Calu3 (cell line): ENCODE measurements at regions not wholly inside any gene's neighbourhood (a gene's known extent, or its start where the extent isn't known, plus 50 kb on each side); places are given as distances from the start of the nearest gene placed in this dataset.

Source experiments
- BruUV-seq: library from RNA; stranded (reverse); fragments of 400-500 nt; replicated peaks from 2 replicates; lab custom pipeline; 2021; lab: Mats Ljungman, UMichigan
- CTCF ChIA-PET: fragments of 300-600 bp; sonication (Branson Sonifier 250); formaldehyde crosslinking; loops from one replicate; lab custom pipeline; 2022; ENCODE audit warnings: antibody characterized with exemption; lab: Charles Lee
- DNase-seq: peaks from one replicate; pipeline ENCODE4 v3.0.0; 2022
- H3K27ac Mint-ChIP-seq: one replicate; pipeline ENCODE4 v1.8.0; 2022; ENCODE audit warnings: mixed read lengths; ENCODE audit not compliant: unreplicated experiment
- H3K27me3 Mint-ChIP-seq: one replicate; pipeline ENCODE4 v1.8.0; 2022; ENCODE audit warnings: mixed read lengths; ENCODE audit not compliant: unreplicated experiment
- H3K36me3 Mint-ChIP-seq: one replicate; pipeline ENCODE4 v1.8.0; 2022; ENCODE audit warnings: mild to moderate bottlenecking, moderate library complexity, mixed read lengths; ENCODE audit not compliant: insufficient read depth, unreplicated experiment
- H3K4me1 Mint-ChIP-seq: one replicate; pipeline ENCODE4 v1.8.0; 2022; ENCODE audit warnings: mild to moderate bottlenecking, low read depth, mixed read lengths; ENCODE audit not compliant: unreplicated experiment
- H3K4me3 Mint-ChIP-seq: one replicate; pipeline ENCODE4 v1.8.0; 2022; ENCODE audit warnings: mild to moderate bottlenecking, low read depth, moderate library complexity, mixed read lengths; ENCODE audit not compliant: unreplicated experiment
- H3K9me3 Mint-ChIP-seq: one replicate; pipeline ENCODE4 v1.8.0; 2022; ENCODE audit warnings: low read depth, mixed read lengths; ENCODE audit not compliant: unreplicated experiment
- CTCF ChIP-seq: fragments of 200-600 bp; IDR thresholded peaks from one replicate; pipeline ENCODE4 v1.8.0; 2022; ENCODE audit warnings: antibody characterized with exemption; ENCODE audit not compliant: unreplicated experiment
- intact Hi-C: fragments of 100-400 bp; cut with micrococcal nuclease; formaldehyde crosslinking; loops from one replicate; pipeline ENCODE4 v1.10.0; 2022; ENCODE audit not compliant: unreplicated experiment

GRCh38 chr9:2286825-2287455, 271.8 kb downstream of the SMARCA2 start:
- no peaks in the 10 kb centered on the region for H3K9me3 Mint-ChIP-seq
- DNase-seq = no peak
- no peak for TF ChIP-seq CTCF
- CTCF ChIA-PET = no interaction called here
- H3K27me3 Mint-ChIP-seq = no peaks in the 10 kb centered on the region
- intact Hi-C loops = no loop called here
- BruUV-seq = no TSS peak
- no peak overlapping the region for H3K27ac Mint-ChIP-seq
- H3K36me3 Mint-ChIP-seq = no peaks in the 10 kb centered on the region
- H3K4me3 Mint-ChIP-seq = no peak overlapping the region
- peaks cover 4% of the 10 kb centered on the region for H3K4me1 Mint-ChIP-seq

GRCh38 chr9:2288309-2288708, 273.2 kb downstream of the SMARCA2 start:
- BruUV-seq = no TSS peak
- Mint-ChIP-seq H3K27me3 (no peaks in the 10 kb centered on the region), H3K4me1 (peaks cover 17% of the 10 kb centered on the region), H3K36me3 (no peaks in the 10 kb centered on the region), H3K4me3 (no peak overlapping the region), H3K9me3 (no peaks in the 10 kb centered on the region), H3K27ac (no peak overlapping the region)
- no peak for TF ChIP-seq CTCF
- no peak for DNase-seq
- CTCF ChIA-PET = no interaction called here
- intact Hi-C loops = no loop called here

- H3K4me1 Mint-ChIP-seq = peaks cover 17% of the 10 kb centered on the region
- CTCF ChIA-PET = no interaction called here
- H3K27me3 Mint-ChIP-seq = no peaks in the 10 kb centered on the region
- intact Hi-C loops = no loop called here
- no peak for DNase-seq
- TF ChIP-seq CTCF = no peak
- H3K4me3 Mint-ChIP-seq = no peak overlapping the region
- H3K9me3 Mint-ChIP-seq = no peaks in the 10 kb centered on the region
- BruUV-seq = no TSS peak
- no peak overlapping the region for H3K27ac Mint-ChIP-seq
- no peaks in the 10 kb centered on the region for H3K36me3 Mint-ChIP-seq
Observed at GRCh38 chr9:2289263-2289662, 274.1 kb downstream of the SMARCA2 start.

- Mint-ChIP-seq H3K27me3 (no peaks in the 10 kb centered on the region), H3K36me3 (no peaks in the 10 kb centered on the region), H3K4me1 (peaks cover 17% of the 10 kb centered on the region), H3K27ac (no peak overlapping the region), H3K9me3 (no peaks in the 10 kb centered on the region), H3K4me3 (no peak overlapping the region)
- intact Hi-C loops = loop anchor here (10.0 kb wide), 1 partner anchor 46 kb away; no protein-coding TSS in a partner anchor
- no peak for TF ChIP-seq CTCF
- no TSS peak for BruUV-seq
- CTCF ChIA-PET = no interaction called here
- DNase-seq = no peak
Observed at GRCh38 chr9:2290382-2290781, 275.2 kb downstream of the SMARCA2 start.
